ENCODE measurements at regions not wholly inside any gene's neighbourhood (a gene's known extent, or its start where the extent isn't known, plus 50 kb on each side); places are given as distances from the start of the nearest gene placed in this dataset.

DNA sequence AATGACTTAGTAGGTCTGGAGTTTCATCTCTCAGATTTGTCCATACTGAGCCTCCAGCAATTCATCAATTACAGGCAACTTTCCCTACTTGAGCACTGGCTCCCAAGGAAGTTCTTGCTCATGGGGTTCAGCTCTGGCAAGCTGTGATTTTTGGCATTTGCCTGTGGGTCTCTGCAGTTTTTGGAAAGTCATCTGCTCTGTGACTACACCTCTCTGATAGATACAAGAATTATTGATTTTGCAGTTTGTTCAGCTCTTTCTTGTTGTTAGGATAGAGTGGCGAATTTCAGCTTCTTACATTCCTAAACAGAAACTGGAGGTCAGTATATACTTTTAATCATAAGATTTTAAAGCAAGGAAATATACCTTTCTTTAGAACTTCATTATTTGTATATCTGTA lies 209.7 kb upstream of the NPY2R start:
- TF ChIP-seq, protein P1, sequence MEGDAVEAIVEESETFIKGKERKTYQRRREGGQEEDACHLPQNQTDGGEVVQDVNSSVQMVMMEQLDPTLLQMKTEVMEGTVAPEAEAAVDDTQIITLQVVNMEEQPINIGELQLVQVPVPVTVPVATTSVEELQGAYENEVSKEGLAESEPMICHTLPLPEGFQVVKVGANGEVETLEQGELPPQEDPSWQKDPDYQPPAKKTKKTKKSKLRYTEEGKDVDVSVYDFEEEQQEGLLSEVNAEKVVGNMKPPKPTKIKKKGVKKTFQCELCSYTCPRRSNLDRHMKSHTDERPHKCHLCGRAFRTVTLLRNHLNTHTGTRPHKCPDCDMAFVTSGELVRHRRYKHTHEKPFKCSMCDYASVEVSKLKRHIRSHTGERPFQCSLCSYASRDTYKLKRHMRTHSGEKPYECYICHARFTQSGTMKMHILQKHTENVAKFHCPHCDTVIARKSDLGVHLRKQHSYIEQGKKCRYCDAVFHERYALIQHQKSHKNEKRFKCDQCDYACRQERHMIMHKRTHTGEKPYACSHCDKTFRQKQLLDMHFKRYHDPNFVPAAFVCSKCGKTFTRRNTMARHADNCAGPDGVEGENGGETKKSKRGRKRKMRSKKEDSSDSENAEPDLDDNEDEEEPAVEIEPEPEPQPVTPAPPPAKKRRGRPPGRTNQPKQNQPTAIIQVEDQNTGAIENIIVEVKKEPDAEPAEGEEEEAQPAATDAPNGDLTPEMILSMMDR (IDR thresholded peaks at IDR 0.05; ENCODE audit: low read depth, low read length, poor library complexity, severe bottlenecking) = no peak
- no peak for TF ChIP-seq EZH2phosphoT487 (IDR thresholded peaks at IDR 0.05; ENCODE audit: borderline replicate concordance, low read length)
